Adipocyte (in vitro differentiated cells): ENCODE measurements at regions not wholly inside any gene's neighbourhood (a gene's known extent, or its start where the extent isn't known, plus 50 kb on each side); places are given as distances from the start of the nearest gene placed in this dataset.

Experiments used
- DNase-seq: peaks from one replicate; pipeline ENCODE4 v3.0.0-alpha.2; 2015; ENCODE audit warnings: low read depth
- H3K27me3 ChIP-seq: replicated peaks from 2 replicates; pipeline ENCODE4 v1.7.0; 2013; ENCODE audit warnings: mild to moderate bottlenecking, low read length, moderate library complexity; ENCODE audit not compliant: control insufficient read depth, insufficient read depth
- H3K36me3 ChIP-seq: 2 replicates; pipeline ENCODE4 v1.7.0; 2013; ENCODE audit warnings: low read length, mild to moderate bottlenecking, moderate library complexity; ENCODE audit not compliant: control insufficient read depth, insufficient read depth, severe bottlenecking
- H3K4me1 ChIP-seq: 2 replicates; pipeline ENCODE4 v1.7.0; 2013; ENCODE audit warnings: mild to moderate bottlenecking, low read length, moderate library complexity; ENCODE audit not compliant: control insufficient read depth, insufficient read depth
- H3K4me3 ChIP-seq: 2 replicates; pipeline ENCODE4 v1.7.0; 2013; ENCODE audit warnings: mild to moderate bottlenecking, low read length, moderate library complexity
- H3K9ac ChIP-seq: 2 replicates; pipeline ENCODE4 v1.7.0; 2013; ENCODE audit warnings: mild to moderate bottlenecking, low read length, moderate library complexity
- H3K9me3 ChIP-seq: 2 replicates; pipeline ENCODE4 v1.7.0; 2013; ENCODE audit warnings: mild to moderate bottlenecking, low read length, moderate library complexity; ENCODE audit not compliant: control insufficient read depth

DNA sequence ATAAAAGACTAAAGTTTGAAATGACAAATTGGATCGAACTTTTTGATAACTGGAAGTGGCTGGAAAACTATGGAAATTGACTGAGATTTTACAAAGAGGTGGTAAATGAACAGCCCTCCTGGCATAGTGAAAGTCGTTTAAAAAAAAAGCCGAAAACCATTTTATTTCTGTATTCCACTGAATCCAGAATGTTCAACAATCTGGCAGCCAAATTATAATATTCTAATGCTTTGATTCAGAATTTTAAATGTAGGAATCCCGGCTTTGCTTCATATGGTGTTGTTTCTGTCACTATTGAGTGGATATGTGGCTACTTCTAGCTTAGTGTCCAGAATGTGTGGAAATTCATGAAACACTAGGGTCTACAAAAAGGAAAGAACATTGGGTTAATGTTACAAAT lies 208.9 kb upstream of the DCBLD2 start:
- Histone ChIP-seq H3K4me3 (no peak overlapping the region), H3K9me3 (no peaks in the 10 kb centered on the region), H3K4me1 (peaks cover 16% of the 10 kb centered on the region), H3K27me3 (no peaks in the 10 kb centered on the region), H3K9ac (no peak overlapping the region), H3K36me3 (no peaks in the 10 kb centered on the region)
- no peak for DNase-seq

DNA sequence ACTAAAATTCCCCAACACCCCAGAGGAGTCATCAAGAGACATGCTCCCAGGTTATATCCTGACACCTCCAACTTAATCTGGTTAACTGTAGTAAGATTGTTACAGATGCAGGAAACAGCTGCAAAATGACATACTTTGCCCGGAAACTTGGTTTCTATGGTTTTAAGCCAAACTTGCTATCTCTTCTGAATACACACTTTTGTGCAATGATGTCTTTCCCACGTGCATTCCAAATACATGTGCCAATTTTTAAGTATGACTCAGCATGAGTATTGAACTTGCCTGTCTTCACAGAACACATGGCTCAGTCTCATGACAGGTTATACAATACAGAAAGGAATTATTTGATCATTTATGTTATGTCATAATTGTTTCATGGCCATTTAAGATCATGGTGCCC lies 207.0 kb upstream of the DCBLD2 start:
- Histone ChIP-seq H3K4me1 (peaks cover 16% of the 10 kb centered on the region), H3K9me3 (no peaks in the 10 kb centered on the region), H3K9ac (no peak overlapping the region), H3K27me3 (no peaks in the 10 kb centered on the region), H3K4me3 (no peak overlapping the region), H3K36me3 (no peaks in the 10 kb centered on the region)
- DNase-seq, result peak; percentile 83

DNA sequence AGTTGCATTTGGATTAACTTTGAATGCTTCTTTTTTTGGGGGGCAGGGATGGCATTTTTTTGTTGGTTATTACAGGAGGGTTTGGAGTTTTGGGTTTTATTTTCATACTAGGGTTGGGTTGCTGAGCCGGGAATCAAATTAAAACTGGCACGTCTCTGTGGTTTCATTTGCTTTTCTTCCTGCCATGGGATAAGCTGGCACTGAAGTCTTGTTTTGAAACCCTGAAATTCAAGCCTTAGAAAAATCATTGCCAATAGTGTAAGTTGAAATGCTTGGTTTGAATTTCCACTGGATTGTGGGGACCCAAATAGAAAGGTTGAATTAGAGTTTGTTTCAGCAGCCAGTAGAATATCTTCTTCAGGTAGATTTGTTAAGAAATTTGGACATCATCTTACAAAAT lies 193.1 kb upstream of the DCBLD2 start:
- DNase-seq, result no peak
- H3K36me3 ChIP-seq, result no peaks in the 10 kb centered on the region
- H3K4me1 ChIP-seq, result no peaks in the 10 kb centered on the region
- no peak overlapping the region for H3K4me3 ChIP-seq
- no peaks in the 10 kb centered on the region for H3K27me3 ChIP-seq
- H3K9ac ChIP-seq, result no peak overlapping the region
- no peaks in the 10 kb centered on the region for H3K9me3 ChIP-seq

DNA sequence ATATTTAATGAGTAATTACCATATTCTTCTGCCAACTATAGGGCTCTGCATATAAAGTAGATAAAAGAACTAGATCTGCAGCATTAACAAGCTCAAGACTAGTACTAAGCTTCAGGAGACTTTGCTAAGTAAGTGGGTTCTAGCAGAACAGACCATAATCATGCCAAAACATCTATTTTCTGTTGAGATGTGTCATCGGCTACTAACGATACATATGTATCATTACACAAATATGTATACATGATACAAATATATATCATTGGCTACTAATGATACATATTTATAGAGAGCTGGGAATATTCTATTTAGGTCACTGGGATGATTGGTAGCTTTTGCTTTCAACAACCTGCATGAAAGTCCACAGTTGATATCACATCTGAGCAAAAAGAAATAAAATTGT lies 185.8 kb upstream of the DCBLD2 start:
- no peak overlapping the region for H3K9ac ChIP-seq
- DNase-seq, result no peak
- H3K4me1 ChIP-seq, result no peaks in the 10 kb centered on the region
- no peaks in the 10 kb centered on the region for H3K36me3 ChIP-seq
- H3K4me3 ChIP-seq, result no peak overlapping the region
- no peaks in the 10 kb centered on the region for H3K27me3 ChIP-seq
- H3K9me3 ChIP-seq, result no peaks in the 10 kb centered on the region

DNA sequence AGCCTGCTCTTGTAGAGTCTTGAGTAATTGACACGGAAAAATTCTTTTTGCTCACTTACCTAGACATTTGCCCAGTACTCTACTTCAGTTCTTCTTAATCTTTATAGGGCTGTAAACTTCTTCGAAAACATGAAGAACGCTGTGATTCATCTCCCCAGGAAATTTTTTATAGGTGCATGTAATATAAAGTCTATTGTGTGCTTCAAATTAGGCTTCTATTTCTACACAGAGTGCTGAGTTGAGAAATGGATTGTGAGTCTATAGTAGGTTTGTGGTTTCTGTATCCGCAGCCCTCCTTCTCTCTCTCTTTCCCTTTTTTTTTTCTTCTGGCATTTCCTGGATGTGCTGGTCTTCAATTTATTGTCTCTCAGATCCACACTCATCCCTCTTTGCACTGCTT lies 183.3 kb upstream of the DCBLD2 start:
- Histone ChIP-seq H3K27me3 (no peaks in the 10 kb centered on the region), H3K36me3 (no peaks in the 10 kb centered on the region), H3K4me3 (no peak overlapping the region), H3K9me3 (no peaks in the 10 kb centered on the region), H3K9ac (no peak overlapping the region), H3K4me1 (no peaks in the 10 kb centered on the region)
- no peak for DNase-seq

DNA sequence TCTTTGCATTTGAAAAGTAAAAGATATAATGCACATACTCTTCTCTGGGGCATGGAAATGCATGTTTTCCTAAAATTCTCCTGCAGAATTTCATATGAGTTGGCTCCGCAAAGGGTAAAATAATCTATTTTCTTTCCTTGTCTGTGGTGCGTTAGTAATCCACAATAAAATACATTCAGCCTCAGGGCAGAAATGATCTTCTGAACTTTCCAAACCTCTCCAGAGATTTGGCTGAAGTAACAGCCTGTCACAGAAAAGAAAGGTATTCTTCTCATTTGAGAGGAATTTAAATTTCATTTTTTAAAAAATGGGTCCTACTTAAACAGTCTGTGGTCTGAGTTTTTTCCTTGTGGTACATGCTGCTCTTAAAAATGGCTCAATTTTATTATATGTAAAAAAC lies 182.7 kb upstream of the DCBLD2 start:
- Histone ChIP-seq H3K9ac (no peak overlapping the region), H3K36me3 (no peaks in the 10 kb centered on the region), H3K4me3 (no peak overlapping the region), H3K27me3 (no peaks in the 10 kb centered on the region), H3K4me1 (no peaks in the 10 kb centered on the region), H3K9me3 (no peaks in the 10 kb centered on the region)
- peak; percentile 50 for DNase-seq

DNA sequence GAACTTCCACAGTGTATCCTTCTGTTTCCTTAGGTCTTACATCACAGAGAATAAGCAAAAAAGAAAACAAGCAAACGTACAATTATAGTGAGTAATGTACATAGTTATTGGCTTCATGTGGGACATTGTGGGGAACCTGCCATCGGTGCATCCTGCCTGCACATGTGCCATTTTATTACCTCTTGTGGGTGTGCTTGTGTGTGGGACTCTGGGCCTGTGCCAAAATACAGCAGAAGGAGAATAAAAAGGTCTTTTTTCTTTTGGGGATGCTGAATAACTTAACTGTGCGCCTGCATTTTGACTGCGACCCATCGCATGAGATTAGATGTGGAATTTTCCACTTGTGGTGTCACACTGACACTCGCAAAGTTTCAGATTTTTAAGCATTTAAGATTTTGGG lies 169.6 kb upstream of the DCBLD2 start:
- Histone ChIP-seq H3K27me3 (no peaks in the 10 kb centered on the region), H3K9ac (no peak overlapping the region), H3K36me3 (no peaks in the 10 kb centered on the region), H3K4me1 (no peaks in the 10 kb centered on the region), H3K4me3 (no peak overlapping the region), H3K9me3 (no peaks in the 10 kb centered on the region)
- DNase-seq, result no peak

DNA sequence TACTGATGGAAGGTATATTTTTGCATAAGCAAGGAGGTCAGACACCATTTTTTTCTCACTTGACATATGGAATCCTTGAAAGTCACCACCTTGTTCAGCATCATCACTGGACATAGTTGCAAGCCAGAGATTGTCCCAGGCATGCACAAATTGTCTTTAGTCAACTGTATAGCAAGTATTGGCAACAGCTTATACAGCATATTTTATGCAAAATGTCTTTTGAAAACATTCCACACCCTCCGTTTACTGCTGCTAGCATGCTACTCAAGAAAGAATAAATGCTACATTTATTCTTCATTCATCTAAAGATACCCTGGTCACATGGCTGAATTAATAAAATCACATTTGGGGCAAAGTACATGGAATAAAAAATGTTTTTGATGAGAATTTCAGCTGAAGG lies 168.5 kb upstream of the DCBLD2 start:
- Histone ChIP-seq H3K27me3 (no peaks in the 10 kb centered on the region), H3K9ac (no peak overlapping the region), H3K36me3 (no peaks in the 10 kb centered on the region), H3K9me3 (no peaks in the 10 kb centered on the region), H3K4me3 (no peak overlapping the region), H3K4me1 (no peaks in the 10 kb centered on the region)
- no peak for DNase-seq

DNA sequence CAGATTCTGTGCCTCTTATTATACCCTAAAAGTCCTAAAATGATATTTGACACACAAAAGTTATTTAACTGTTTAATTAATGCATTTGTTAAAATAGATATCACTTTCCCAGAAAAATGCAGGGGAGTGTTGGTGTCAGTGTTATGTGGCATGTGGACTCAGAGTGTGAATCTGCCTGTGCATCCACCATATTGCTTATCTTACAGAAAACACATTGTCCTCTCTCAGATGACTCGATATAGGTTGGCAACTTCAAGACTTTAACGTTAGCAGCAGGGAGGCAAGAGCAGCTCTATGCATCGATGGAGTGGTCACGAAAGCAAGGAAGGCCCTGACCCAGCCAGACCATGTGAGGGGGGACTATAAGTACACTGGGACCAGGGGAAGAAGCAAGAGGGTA lies 165.4 kb upstream of the DCBLD2 start:
- H3K4me1 ChIP-seq, result no peaks in the 10 kb centered on the region
- no peak overlapping the region for H3K4me3 ChIP-seq
- DNase-seq, result no peak
- H3K27me3 ChIP-seq, result no peaks in the 10 kb centered on the region
- H3K9me3 ChIP-seq, result no peaks in the 10 kb centered on the region
- no peaks in the 10 kb centered on the region for H3K36me3 ChIP-seq
- no peak overlapping the region for H3K9ac ChIP-seq

DNA sequence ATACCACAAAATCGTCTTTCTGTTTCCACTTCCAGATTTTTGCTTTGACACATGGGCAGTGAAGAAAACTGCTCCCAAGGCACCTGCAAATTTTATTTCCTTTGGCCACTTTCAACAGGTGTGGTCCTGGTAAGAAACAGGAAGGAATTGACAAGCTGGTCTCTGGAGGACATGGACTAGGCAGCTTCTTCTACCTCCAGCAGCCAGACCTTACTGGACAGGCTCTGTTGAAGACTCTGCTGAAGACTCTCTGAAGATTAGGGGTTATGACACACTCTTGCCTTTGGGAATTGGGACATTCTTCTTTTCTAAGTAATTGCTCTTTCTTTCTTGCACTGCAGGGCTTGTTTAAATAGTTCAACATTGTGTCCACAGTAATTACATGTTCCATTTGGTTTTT lies 147.7 kb upstream of the DCBLD2 start:
- Histone ChIP-seq H3K4me3 (no peak overlapping the region), H3K9ac (no peak overlapping the region), H3K4me1 (peaks cover 8% of the 10 kb centered on the region), H3K9me3 (no peaks in the 10 kb centered on the region), H3K27me3 (no peaks in the 10 kb centered on the region), H3K36me3 (no peaks in the 10 kb centered on the region)
- DNase-seq, result no peak

DNA sequence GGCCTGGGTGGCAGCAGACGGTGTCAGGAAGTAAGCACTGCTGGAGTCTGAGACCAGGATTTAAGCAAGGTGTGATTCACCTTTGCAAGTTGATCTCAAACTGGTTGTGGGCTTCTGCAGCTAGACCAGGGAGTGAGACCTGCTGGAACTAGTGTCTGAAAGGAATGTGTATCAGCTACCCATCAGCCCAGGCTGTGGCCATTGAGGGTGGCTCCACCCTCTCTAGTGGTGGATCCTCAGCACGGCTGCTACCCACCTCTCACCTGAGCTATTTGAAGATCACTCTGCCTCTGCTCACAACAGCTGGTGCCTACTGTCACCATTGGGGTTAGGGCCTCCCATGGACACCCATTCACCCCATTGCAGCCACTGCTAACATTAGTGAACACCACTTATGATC lies 140.3 kb upstream of the DCBLD2 start:
- no peaks in the 10 kb centered on the region for H3K36me3 ChIP-seq
- H3K27me3 ChIP-seq, result no peaks in the 10 kb centered on the region
- no peak overlapping the region for H3K4me3 ChIP-seq
- no peak overlapping the region for H3K9ac ChIP-seq
- no peaks in the 10 kb centered on the region for H3K9me3 ChIP-seq
- no peak for DNase-seq
- no peaks in the 10 kb centered on the region for H3K4me1 ChIP-seq

DNA sequence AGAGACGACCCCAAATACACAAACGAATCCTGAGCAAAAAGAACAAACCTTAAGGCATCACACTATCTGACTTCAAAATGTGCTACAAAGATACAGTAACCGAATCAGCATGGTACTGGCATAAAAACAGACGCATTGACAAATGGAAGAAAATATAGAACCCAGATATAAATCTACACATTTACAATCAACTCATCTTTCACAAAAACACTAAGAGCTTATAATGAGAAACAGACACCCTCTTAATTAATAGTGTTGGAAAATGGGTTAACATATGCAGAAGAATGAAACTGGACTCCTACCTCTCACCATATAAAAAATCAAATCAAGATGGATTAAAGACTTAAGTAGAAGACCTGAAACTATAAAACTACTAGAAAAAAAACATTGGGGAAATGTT lies 130.3 kb upstream of the DCBLD2 start:
- H3K9me3 ChIP-seq, result peaks cover 14% of the 10 kb centered on the region
- no peak for DNase-seq
- no peaks in the 10 kb centered on the region for H3K27me3 ChIP-seq
- H3K9ac ChIP-seq, result no peak overlapping the region
- H3K4me1 ChIP-seq, result no peaks in the 10 kb centered on the region
- H3K4me3 ChIP-seq, result no peak overlapping the region
- no peaks in the 10 kb centered on the region for H3K36me3 ChIP-seq
